GM12873 (cell line): ENCODE measurements at regions not wholly inside any gene's neighbourhood (a gene's known extent, or its start where the extent isn't known, plus 50 kb on each side); places are given as distances from the start of the nearest gene placed in this dataset.

ENCODE experiments used
- CTCF ChIP-seq: IDR thresholded peaks from 2 replicates; pipeline ENCODE4 v1.5.1; 2012; ENCODE audit warnings: low read depth, mild to moderate bottlenecking, moderate library complexity, low read length, control low read depth; ENCODE audit not compliant: insufficient read depth; ENCODE audit errors: missing control alignments

DNA sequence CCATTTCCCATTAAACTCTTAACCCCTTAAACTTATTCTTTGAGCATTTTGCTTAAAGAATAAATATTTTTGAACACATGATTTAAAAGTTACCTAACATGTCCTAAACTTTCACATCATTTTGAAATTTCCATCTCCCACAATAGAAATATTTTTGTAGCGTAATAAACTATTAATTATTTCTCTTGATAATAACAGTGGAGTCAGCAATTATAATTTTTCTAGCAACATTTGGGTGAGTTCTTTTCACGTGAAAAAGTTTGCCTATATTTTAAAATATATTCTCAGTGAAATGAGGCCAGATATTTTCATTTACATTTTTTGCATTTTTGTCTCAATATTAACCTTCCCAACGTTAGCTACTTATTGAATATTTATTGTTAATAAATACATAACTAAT is 320.4 kb upstream of the CRIM1 start:
- no peak for TF ChIP-seq CTCF

- TF ChIP-seq CTCF, result no peak
Observed at GRCh38 chr2:36032046-36032445, 323.5 kb upstream of the CRIM1 start.

- no peak for TF ChIP-seq CTCF
Observed at GRCh38 chr2:36031471-36031870, 324.1 kb upstream of the CRIM1 start.

GRCh38 chr2:36027616-36028015 is 328.0 kb upstream of the CRIM1 start:
- TF ChIP-seq CTCF, result no peak

- no peak for TF ChIP-seq CTCF
Observed at GRCh38 chr2:36013064-36013463, 342.5 kb upstream of the CRIM1 start.

DNA sequence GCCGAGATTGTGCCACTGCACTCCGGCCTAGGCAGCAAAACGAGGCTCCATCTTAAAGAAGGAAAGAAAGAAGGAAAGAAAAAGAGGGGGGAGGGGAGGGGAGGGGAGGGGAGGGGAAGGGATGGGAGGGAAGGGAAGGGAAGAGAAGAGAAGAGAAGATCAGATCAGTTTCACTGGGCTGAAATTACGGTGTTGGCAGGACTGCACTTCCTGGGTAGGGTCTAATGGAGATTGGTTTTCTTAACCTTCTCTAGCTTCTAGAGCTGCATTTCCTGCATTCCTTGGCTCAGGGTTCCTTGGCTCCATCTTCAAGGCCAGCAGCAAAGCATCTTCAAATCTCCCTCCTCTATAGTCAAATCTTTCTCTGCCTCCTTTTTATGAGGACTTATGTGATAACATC is 349.1 kb upstream of the CRIM1 start:
- no peak for TF ChIP-seq CTCF

- TF ChIP-seq CTCF, result no peak
Observed at GRCh38 chr2:36002941-36003340, 352.6 kb upstream of the CRIM1 start.

GRCh38 chr2:35997488-35997887 is 358.1 kb upstream of the CRIM1 start:
- no peak for TF ChIP-seq CTCF
